WTC11 (cell line): ENCODE measurements at regions not wholly inside any gene's neighbourhood (a gene's known extent, or its start where the extent isn't known, plus 50 kb on each side); places are given as distances from the start of the nearest gene placed in this dataset.

Source experiments
- ATAC-seq: fragments of 200-7000 bp; cut with Tn5 transposase; 2 replicates; pipeline ENCODE4 v1.10.0; 2021; ENCODE audit warnings: mild to moderate bottlenecking, moderate library complexity
- CTCF ChIA-PET: fragments of 300-600 bp; sonication (Branson Sonifier 250); formaldehyde crosslinking; loops from one replicate; lab custom pipeline; 2021; ENCODE audit warnings: antibody characterized with exemption; lab: Charles Lee
- POLR2A ChIA-PET: fragments of 350-600 bp; sonication (Branson Sonifier 250); formaldehyde crosslinking; loops from one replicate; lab custom pipeline; 2021; ENCODE audit warnings: antibody characterized with exemption; lab: Charles Lee
- DNase-seq: peaks from one replicate; pipeline ENCODE4 v3.0.0; 2021; ENCODE audit warnings: low spot score
- H3K27ac Mint-ChIP-seq: 2 replicates; pipeline ENCODE4 v1.8.0; 2021; ENCODE audit warnings: mixed read lengths
- H3K27me3 Mint-ChIP-seq: 2 replicates; pipeline ENCODE4 v1.8.0; 2021; ENCODE audit warnings: low read depth, mild to moderate bottlenecking, moderate library complexity, mixed read lengths
- H3K36me3 Mint-ChIP-seq: 2 replicates; pipeline ENCODE4 v1.8.0; 2021; ENCODE audit warnings: mixed read lengths
- H3K4me1 Mint-ChIP-seq: 2 replicates; pipeline ENCODE4 v1.8.0; 2022; ENCODE audit warnings: mixed read lengths
- H3K4me3 Mint-ChIP-seq: 2 replicates; pipeline ENCODE4 v1.8.0; 2021; ENCODE audit warnings: mild to moderate bottlenecking, moderate library complexity, mixed read lengths
- H3K9me3 Mint-ChIP-seq: 2 replicates; pipeline ENCODE4 v1.8.0; 2021; ENCODE audit warnings: mixed read lengths
- ATF2 ChIP-seq: sonication (generic); formaldehyde crosslinking; IDR thresholded peaks from 2 replicates; pipeline ENCODE4 v1.8.1; 2022; ENCODE audit warnings: low read depth, missing genetic modification reagents, borderline replicate concordance
- E2F5 ChIP-seq: sonication (generic); formaldehyde crosslinking; IDR thresholded peaks from 2 replicates; pipeline ENCODE4 v1.8.1; 2022; ENCODE audit warnings: mild to moderate bottlenecking, moderate library complexity, missing genetic modification reagents
- ELF4 ChIP-seq: sonication (generic); formaldehyde crosslinking; IDR thresholded peaks from 2 replicates; pipeline ENCODE4 v1.8.1; 2022; ENCODE audit warnings: low read depth, mild to moderate bottlenecking, moderate library complexity, missing genetic modification reagents
- GTF2I ChIP-seq: fragments of 250-450 bp; sonication (Bioruptor Pico); conservative IDR thresholded peaks from 2 replicates; pipeline ENCODE4 v1.4.0; 2021; ENCODE audit warnings: mild to moderate bottlenecking
- KAT7 ChIP-seq: sonication (generic); formaldehyde crosslinking; IDR thresholded peaks from 2 replicates; pipeline ENCODE4 v1.8.1; 2023; ENCODE audit warnings: missing genetic modification reagents, mild to moderate bottlenecking, borderline replicate concordance
- MXD4 ChIP-seq: fragments of 250-450 bp; sonication (Bioruptor Pico); IDR thresholded peaks from 2 replicates; pipeline ENCODE4 v1.8.0; 2021; ENCODE audit warnings: mild to moderate bottlenecking, moderate library complexity, borderline replicate concordance
- OVOL2 ChIP-seq: fragments of 250-450 bp; sonication (Bioruptor Pico); IDR thresholded peaks from 2 replicates; pipeline ENCODE4 v1.9.0; 2021; ENCODE audit warnings: mild to moderate bottlenecking, borderline replicate concordance
- USF1 ChIP-seq: sonication (generic); formaldehyde crosslinking; IDR thresholded peaks from 2 replicates; pipeline ENCODE4 v1.8.0; 2022; ENCODE audit warnings: mild to moderate bottlenecking, missing genetic modification reagents
- ZBTB21 ChIP-seq: sonication (generic); formaldehyde crosslinking; IDR thresholded peaks from 2 replicates; pipeline ENCODE4 v1.8.1; 2023; ENCODE audit warnings: mild to moderate bottlenecking, missing genetic modification reagents, borderline replicate concordance
- ZNF219 ChIP-seq: sonication (generic); formaldehyde crosslinking; IDR thresholded peaks from 2 replicates; pipeline ENCODE4 v1.8.0; 2023; ENCODE audit warnings: missing genetic modification reagents, mild to moderate bottlenecking, borderline replicate concordance
- ZNF232 ChIP-seq: sonication (generic); formaldehyde crosslinking; IDR thresholded peaks from 2 replicates; pipeline ENCODE4 v1.8.0; 2022; ENCODE audit warnings: mild to moderate bottlenecking, missing genetic modification reagents
- ZNF263 ChIP-seq: sonication (generic); formaldehyde crosslinking; IDR thresholded peaks from 2 replicates; pipeline ENCODE4 v1.8.1; 2022; ENCODE audit warnings: low read depth, mild to moderate bottlenecking, moderate library complexity, missing genetic modification reagents
- ZNF425 ChIP-seq: fragments of 250-450 bp; sonication (Bioruptor Pico); conservative IDR thresholded peaks from 2 replicates; pipeline ENCODE4 v1.9.0; 2021; ENCODE audit warnings: mild to moderate bottlenecking
- ZNF512 ChIP-seq: sonication (generic); formaldehyde crosslinking; IDR thresholded peaks from 2 replicates; pipeline ENCODE4 v1.8.1; 2022; ENCODE audit warnings: missing genetic modification reagents, borderline replicate concordance
- ZSCAN18 ChIP-seq: fragments of 250-450 bp; sonication (Bioruptor Pico); IDR thresholded peaks from 2 replicates; pipeline ENCODE4 v2.1.2; 2022; ENCODE audit warnings: mild to moderate bottlenecking, moderate library complexity

GRCh38 chrX:40182095-40182494, 84.3 kb upstream of the BCOR start (continued):
- no peak for TF ChIP-seq ZNF425 (CRISPR knock-in tag)
- TF ChIP-seq MXD4 (CRISPR knock-in tag) = no peak
- TF ChIP-seq GTF2I (CRISPR knock-in tag) = no peak
- TF ChIP-seq ZBTB21 = no peak

- H3K9me3 Mint-ChIP-seq = peaks cover 5% of the 10 kb centered on the region
- H3K4me1 Mint-ChIP-seq = peaks cover 9% of the 10 kb centered on the region
- ATAC-seq (no peak), DNase-seq (no peak)
- H3K36me3 Mint-ChIP-seq = no peaks in the 10 kb centered on the region
- H3K4me3 Mint-ChIP-seq = no peak overlapping the region
- ChIA-PET POLR2A (no interaction called here), CTCF (no interaction called here)
- TF ChIP-seq ATF2 (no peak), ZNF263 (CRISPR knock-in tag) (no peak), ZNF219 (CRISPR knock-in tag) (no peak), ELF4 (no peak), USF1 (CRISPR knock-in tag) (no peak), KAT7 (CRISPR knock-in tag) (no peak), ZNF232 (CRISPR knock-in tag) (no peak), ZSCAN18 (no peak)
- no peak overlapping the region for H3K27ac Mint-ChIP-seq
- no peaks in the 10 kb centered on the region for H3K27me3 Mint-ChIP-seq
Observed at GRCh38 chrX:40179283-40179682, 81.5 kb upstream of the BCOR start.

GRCh38 chrX:40177942-40178715, 80.4 kb upstream of the BCOR start:
- H3K4me1 Mint-ChIP-seq = peaks cover 20% of the 10 kb centered on the region
- POLR2A ChIA-PET = no interaction called here
- peaks cover 3% of the 10 kb centered on the region for H3K27me3 Mint-ChIP-seq
- TF ChIP-seq E2F5 (CRISPR knock-in tag) (no peak), OVOL2 (CRISPR knock-in tag) (no peak), ZNF512 (CRISPR knock-in tag) (no peak)
- H3K4me3 Mint-ChIP-seq = no peak overlapping the region
- no peak for DNase-seq
- CTCF ChIA-PET = interaction anchor here (2.0 kb wide), 1 partner anchor 89 kb away, joined by 8 read pairs; no protein-coding TSS in a partner anchor
- H3K27ac Mint-ChIP-seq = no peak overlapping the region
- H3K36me3 Mint-ChIP-seq = no peaks in the 10 kb centered on the region
- no peaks in the 10 kb centered on the region for H3K9me3 Mint-ChIP-seq
- no peak for ATAC-seq
